Osteoblast (primary cell): ENCODE measurements at regions not wholly inside any gene's neighbourhood (a gene's known extent, or its start where the extent isn't known, plus 50 kb on each side); places are given as distances from the start of the nearest gene placed in this dataset.
"Not testable (repeated sequence)": the region's sequence is repeated elsewhere in the genome, so short reads cannot be mapped to it uniquely, and the experiment has no call there.

Source experiments
- DNase-seq: peaks from one replicate; pipeline ENCODE4 v3.0.0; 2011; ENCODE audit warnings: low spot score, mixed read lengths; ENCODE audit not compliant: insufficient read length; ENCODE audit errors: missing footprints
- H2AFZ ChIP-seq: 2 replicates; pipeline ENCODE4 v1.6.0; 2011; ENCODE audit warnings: mild to moderate bottlenecking, low read length
- H3K27ac ChIP-seq: 2 replicates; pipeline ENCODE4 v1.5.1; 2011; ENCODE audit warnings: mild to moderate bottlenecking, low read depth, low read length, moderate library complexity
- H3K27me3 ChIP-seq: 2 replicates; pipeline ENCODE4 v1.6.0; 2012; ENCODE audit warnings: mild to moderate bottlenecking, control low read depth, inconsistent platforms, low read length, moderate library complexity; ENCODE audit not compliant: insufficient read depth
- H3K36me3 ChIP-seq: 2 replicates; pipeline ENCODE4 v1.5.1; 2011; ENCODE audit warnings: mild to moderate bottlenecking, low read length, control low read depth, moderate library complexity; ENCODE audit not compliant: insufficient read depth
- H3K4me1 ChIP-seq: 2 replicates; pipeline ENCODE4 v1.5.1; 2011; ENCODE audit warnings: mild to moderate bottlenecking, low read length, control low read depth, moderate library complexity; ENCODE audit not compliant: insufficient read depth
- H3K4me2 ChIP-seq: 2 replicates; pipeline ENCODE4 v1.6.0; 2011; ENCODE audit warnings: mild to moderate bottlenecking, low read length; ENCODE audit not compliant: insufficient read depth
- H3K4me3 ChIP-seq: fragments of 200-600 bp; sonication (generic); 3 replicates; pipeline ENCODE4 v1.5.1; 2012; ENCODE audit warnings: mild to moderate bottlenecking, low read length, inconsistent platforms; ENCODE audit not compliant: insufficient read depth
- H3K79me2 ChIP-seq: 2 replicates; pipeline ENCODE4 v1.6.0; 2012; ENCODE audit warnings: mild to moderate bottlenecking, low read length, control low read depth, inconsistent platforms; ENCODE audit not compliant: insufficient read depth
- H3K9me3 ChIP-seq: 2 replicates; pipeline ENCODE4 v1.5.1; 2011; ENCODE audit warnings: low read depth, low read length, control low read depth
- H4K20me1 ChIP-seq: 2 replicates; pipeline ENCODE4 v1.6.0; 2012; ENCODE audit warnings: mild to moderate bottlenecking, low read length, control low read depth; ENCODE audit not compliant: insufficient read depth
- CTCF ChIP-seq: IDR thresholded peaks from 2 replicates; pipeline ENCODE4 v1.5.1; 2011; ENCODE audit warnings: mild to moderate bottlenecking, low read depth, low read length, moderate library complexity; ENCODE audit errors: extremely low read depth

GRCh38 chr4:137800861-137801260 is 268.6 kb upstream of the PCDH18 start:
- Histone ChIP-seq H2AFZ (no peak overlapping the region), H3K36me3 (no peaks in the 10 kb centered on the region), H3K27ac (no peak overlapping the region), H3K79me2 (no peaks in the 10 kb centered on the region), H3K4me3 (no peak overlapping the region), H3K9me3 (no peaks in the 10 kb centered on the region), H4K20me1 (no peaks in the 10 kb centered on the region), H3K4me2 (no peak overlapping the region), H3K4me1 (no peaks in the 10 kb centered on the region), H3K27me3 (no peaks in the 10 kb centered on the region)
- no peak for TF ChIP-seq CTCF
- DNase-seq, result no peak

DNA sequence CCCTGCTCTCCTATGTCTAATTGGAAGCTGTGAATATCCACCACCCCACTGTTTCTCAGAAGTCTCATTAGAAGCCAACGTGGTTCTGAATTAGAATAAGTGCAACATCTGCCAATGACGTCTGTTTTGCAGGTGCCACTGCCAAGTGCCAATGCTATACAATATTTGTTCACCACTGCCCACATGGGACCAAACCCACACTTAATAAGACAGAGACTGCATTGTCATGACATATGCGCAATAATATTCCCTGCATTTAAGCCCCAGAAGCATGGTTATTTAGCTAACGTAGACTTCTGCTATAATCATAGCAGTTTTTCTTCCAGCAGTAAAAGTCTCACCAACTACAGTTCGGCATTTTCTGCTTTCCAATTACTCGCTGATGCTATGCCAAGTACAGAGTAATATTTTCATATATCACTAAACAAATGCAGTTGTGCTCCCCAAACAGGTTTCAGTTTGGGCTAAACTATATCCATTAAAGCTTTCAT is 262.5 kb upstream of the PCDH18 start:
- H3K79me2 ChIP-seq, result no peaks in the 10 kb centered on the region
- no peak overlapping the region for H3K27ac ChIP-seq
- H3K27me3 ChIP-seq, result no peaks in the 10 kb centered on the region
- peak overlapping the region; percentile 45 for H3K4me3 ChIP-seq
- H2AFZ ChIP-seq, result peak overlapping the region; percentile 74
- no peaks in the 10 kb centered on the region for H4K20me1 ChIP-seq
- H3K4me2 ChIP-seq, result peak overlapping the region; percentile 64
- no peaks in the 10 kb centered on the region for H3K36me3 ChIP-seq
- TF ChIP-seq CTCF, result no peak
- H3K4me1 ChIP-seq, result no peaks in the 10 kb centered on the region
- no peaks in the 10 kb centered on the region for H3K9me3 ChIP-seq
- DNase-seq, result no peak

DNA sequence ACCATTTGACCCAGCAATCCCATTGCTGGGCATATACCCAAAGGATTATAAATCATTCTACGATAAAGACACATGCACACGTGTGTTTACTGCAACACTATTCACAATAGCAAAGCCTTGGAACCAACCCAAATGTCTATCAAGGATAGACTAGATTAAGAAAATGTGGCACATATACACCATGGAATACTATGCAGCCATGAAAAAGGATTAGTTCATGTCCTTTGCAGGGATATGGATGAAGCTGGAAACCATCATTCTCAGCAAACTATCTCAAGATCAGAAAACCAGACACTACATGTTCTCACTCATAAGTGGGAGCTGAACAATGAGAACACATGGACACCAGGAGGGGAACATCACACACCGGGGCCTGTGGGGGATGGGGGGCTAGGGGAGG is 257.0 kb upstream of the PCDH18 start:
- not testable (repeated sequence) for H3K4me2 ChIP-seq, H3K9me3 ChIP-seq, H3K27ac ChIP-seq, H4K20me1 ChIP-seq, H3K27me3 ChIP-seq, H3K79me2 ChIP-seq, H3K4me1 ChIP-seq, DNase-seq, H2AFZ ChIP-seq, H3K4me3 ChIP-seq, H3K36me3 ChIP-seq

- not testable (repeated sequence) for H3K4me2 ChIP-seq, DNase-seq, H3K27me3 ChIP-seq, H4K20me1 ChIP-seq, H3K36me3 ChIP-seq, H3K9me3 ChIP-seq, H3K4me3 ChIP-seq, H3K27ac ChIP-seq, H2AFZ ChIP-seq, H3K4me1 ChIP-seq, H3K79me2 ChIP-seq
Observed at GRCh38 chr4:137783923-137784322, 251.6 kb upstream of the PCDH18 start.

DNA sequence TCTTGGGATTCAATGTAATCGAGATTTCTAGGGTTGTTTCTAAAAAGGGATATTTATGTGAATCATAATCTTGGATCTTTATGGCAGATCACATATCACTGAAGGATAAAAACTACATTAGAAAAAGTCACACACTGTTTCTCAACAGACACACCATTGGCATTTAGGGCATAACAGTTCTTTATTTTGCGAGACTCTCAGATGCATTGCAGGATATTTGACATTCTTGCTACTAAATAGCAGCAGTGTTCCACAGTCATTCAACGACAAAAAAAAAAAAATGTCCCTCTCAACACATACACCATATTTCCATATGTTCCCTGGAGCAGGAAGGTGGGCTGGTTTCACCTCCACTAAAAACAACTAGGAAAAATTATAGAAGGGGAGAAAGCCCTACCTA is 243.4 kb upstream of the PCDH18 start:
- H3K4me3 ChIP-seq, result no peak overlapping the region
- no peaks in the 10 kb centered on the region for H3K9me3 ChIP-seq
- H3K36me3 ChIP-seq, result no peaks in the 10 kb centered on the region
- peak overlapping the region; percentile 57 for H2AFZ ChIP-seq
- H3K27ac ChIP-seq, result no peak overlapping the region
- H3K79me2 ChIP-seq, result no peaks in the 10 kb centered on the region
- no peak overlapping the region for H3K4me2 ChIP-seq
- no peak for DNase-seq
- no peak for TF ChIP-seq CTCF
- no peaks in the 10 kb centered on the region for H3K27me3 ChIP-seq
- H4K20me1 ChIP-seq, result no peaks in the 10 kb centered on the region
- H3K4me1 ChIP-seq, result no peaks in the 10 kb centered on the region
